ENCODE measurements at regions not wholly inside any gene's neighbourhood (a gene's known extent, or its start where the extent isn't known, plus 50 kb on each side); places are given as distances from the start of the nearest gene placed in this dataset.
"Not testable (repeated sequence)": the region's sequence is repeated elsewhere in the genome, so short reads cannot be mapped to it uniquely, and the experiment has no call there.

DNA sequence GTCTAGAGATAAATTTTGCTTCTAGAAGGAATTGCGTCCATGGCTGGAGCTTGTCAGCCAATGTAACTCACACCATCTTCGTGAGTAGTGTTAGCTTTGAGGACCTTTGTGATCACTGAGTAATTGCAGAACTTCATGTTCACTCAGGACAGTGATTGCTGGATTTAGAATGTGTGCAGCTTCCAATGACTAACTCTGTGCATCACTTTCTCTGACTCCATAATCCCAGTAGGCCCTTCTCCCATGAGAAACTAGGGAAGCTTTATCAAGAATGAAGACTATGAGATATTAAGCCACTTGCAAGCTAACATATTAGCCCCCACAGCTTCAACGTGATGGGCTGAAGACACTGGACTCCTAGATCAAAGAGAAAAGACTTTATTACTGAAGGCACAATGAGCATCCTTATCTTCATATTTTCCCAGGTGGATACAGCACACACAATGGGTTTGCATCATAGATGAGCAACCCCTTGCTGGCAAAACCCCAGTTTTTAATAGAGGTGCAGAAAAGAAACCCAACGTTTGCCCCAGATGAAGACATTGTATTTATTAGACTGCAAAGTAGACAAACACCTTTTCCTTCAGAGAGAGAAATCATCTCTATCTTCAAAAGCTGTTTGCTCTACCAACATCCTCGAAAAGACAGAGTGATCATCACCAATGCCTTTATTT, 561.0 kb downstream of the LTN1 start:
- DNase-seq (ENCODE audit: low read depth in 3 of 3, low spot score in 1 of 3), result no peak

DNA sequence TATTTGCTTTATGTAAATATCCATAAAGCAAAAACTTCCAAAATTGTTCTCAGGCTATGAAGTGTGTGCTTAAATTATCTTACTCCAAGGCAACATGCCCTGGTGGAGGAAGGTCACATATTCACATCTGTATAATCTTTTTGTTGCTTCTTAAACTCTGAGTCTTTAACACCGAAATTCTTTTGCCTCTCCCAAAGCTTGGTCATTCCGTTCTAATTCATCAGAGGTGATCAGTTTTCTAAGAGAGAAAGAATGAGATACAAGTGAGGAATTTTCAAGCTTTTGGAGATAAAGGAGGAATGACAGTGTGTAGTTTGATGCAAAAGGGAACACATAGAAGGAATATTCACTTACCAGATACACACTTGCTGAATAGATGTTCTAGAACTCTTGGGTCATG, 561.7 kb downstream of the LTN1 start:
- no peak for DNase-seq (ENCODE audit: low read depth in 3 of 3, low spot score in 1 of 3)

DNA sequence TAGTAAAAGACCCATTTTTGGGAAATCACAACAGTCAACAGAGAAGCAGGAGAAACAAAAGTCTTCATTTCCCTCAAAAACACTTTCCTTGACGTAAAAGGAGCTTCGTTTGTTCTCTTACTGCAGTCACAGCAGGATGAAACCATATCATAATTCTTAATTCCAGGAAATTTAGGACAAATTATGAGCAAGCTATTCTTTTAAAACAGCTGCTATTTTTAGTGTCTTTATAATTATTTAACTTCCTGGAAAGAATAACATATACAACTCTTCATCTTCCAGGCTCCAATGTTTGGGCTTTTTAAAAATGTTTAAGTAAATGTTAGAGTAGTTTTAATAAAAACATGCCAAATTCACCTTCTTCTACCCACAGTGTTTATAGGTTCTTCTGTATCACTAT, 563.5 kb downstream of the LTN1 start:
- DNase-seq (ENCODE audit: low read depth in 3 of 3, low spot score in 1 of 3), result no peak

DNA sequence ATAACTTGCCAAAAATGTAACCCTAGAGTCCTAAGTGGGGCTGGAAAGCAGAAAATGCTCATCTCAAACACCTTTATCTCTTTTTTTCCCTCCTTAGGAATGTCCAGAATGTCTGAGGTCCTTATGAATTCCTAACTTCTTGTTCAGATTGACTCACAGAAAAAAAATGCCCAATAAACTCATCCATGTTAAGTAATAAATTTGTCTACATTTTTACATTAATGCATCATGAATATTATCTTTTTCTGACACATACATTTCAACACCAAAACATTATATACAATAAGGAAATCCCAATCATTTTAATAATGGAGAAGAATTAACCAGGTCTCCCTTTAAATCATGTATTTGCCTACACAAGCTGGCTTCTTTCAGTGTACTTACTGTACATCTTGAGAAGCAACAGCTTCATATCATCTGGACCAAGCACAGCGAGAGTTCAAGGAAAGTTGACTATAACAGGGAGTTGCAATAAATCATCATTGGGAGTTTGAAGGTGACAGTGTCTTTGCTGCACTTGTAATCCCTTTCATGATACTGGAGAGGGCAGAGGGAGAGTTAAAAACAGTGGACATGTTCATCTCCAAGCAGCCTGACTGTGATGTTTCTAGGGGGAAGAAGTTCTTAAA, 565.2 kb downstream of the LTN1 start:
- DNase-seq (ENCODE audit: low read depth in 3 of 3, low spot score in 1 of 3), result no peak

DNA sequence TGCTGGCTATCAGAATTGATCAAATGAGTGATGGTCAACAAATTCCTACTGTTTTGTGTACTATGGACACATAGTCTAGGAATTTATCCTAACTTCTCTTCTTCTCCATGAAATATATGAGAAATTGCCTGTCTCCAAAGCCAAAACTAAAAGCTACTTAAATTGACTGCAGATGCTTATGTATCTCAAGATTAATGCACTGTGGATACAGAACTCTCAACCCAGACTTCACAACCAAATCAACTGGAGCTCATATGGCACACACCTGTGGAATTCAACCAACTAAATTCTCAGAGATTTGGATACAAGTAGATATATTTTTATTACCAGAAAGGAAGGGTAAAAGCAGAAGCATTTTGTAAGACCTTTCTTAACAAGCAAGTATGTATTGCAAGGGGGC, 566.1 kb downstream of the LTN1 start:
- DNase-seq (ENCODE audit: low read depth in 3 of 3, low spot score in 1 of 3), result no peak

DNA sequence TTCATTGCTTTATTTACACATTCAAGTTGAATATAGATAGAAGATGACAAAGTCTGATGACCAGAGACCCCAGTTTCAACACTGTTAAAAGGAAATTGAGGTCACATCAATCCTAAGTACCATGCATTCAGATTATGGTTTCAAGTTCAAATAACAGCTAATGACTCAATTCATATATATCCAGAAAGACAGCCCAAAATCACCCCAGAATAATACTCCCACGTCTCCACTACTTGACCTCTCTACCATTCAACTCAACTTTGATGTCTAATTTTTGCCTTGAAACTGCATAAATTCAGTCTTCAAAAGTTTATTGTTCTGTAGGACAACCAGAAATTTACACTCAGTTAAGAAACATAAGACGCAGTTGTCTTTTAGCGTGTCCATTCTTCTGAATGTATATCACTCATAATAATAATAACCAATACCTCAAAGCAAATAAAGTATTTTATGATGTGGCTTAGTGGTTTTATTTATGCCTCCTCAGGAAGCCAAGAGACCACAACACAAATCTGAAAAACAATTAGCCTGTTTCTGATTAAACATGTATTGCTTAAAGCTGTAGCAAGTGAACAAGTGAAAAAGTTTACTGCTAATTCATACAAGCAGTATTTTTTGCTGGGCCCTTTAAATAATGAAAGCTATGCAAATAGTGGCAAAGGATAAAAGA, 569.0 kb downstream of the LTN1 start:
- no peak for DNase-seq (ENCODE audit: low read depth in 3 of 3, low spot score in 1 of 3)

DNA sequence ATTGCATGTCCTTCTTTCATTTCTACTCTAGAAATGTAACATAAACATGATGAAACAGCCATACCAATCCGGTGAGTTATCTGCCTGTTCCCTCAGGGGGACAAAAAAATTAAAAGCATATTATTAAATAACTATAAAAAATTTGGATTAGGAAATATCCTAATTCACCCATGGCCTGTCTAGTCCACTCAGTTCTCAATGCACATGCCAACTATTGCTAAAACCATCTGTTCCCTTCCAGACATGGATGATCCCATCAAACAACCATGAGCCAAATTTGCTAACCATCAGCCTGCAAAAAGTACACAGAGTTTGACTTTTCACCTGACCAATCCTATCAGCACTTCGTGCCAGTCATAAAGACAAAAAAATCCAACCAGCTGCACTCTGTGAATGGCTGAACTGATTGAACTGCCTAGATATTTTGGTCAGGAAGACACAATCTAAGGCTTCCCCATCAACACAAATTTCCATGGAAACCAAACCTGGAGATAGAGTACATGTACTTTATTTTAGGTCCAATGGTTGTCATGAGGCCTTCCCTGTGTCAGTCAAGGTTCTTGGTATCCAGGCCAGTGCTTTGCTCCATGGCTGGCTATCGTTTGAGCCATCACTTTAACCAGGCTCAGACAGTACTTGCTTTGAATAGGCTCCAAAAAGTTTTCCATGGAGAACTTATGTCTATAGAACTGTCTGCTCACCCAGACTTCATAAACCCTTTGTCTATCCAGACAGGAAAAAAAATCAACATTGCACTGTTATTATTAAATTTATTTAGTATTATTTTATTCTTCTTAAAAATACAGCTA, 570.8 kb downstream of the LTN1 start:
- DNase-seq (ENCODE audit: low read depth in 3 of 3, low spot score in 1 of 3), result no peak

DNA sequence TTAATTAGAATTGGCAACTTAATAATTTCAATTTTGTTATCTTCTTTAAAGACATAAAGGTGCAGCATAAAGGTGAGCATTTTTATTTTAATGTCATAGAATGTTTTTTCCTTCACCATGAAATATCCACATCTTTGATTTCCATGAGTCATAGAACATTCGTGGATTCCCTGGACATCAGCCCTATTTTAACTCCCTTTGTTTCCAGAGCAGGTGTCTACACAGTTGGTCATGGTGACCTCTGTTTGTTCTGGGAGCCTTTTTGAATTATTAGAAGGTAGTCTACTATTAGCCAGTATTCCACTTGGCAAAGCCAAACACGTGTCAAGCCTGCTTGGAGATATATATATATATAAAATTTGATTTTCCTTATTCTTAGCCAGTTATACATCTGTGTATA, 572.9 kb downstream of the LTN1 start:
- DNase-seq (ENCODE audit: low read depth in 3 of 3, low spot score in 1 of 3), result no peak

DNA sequence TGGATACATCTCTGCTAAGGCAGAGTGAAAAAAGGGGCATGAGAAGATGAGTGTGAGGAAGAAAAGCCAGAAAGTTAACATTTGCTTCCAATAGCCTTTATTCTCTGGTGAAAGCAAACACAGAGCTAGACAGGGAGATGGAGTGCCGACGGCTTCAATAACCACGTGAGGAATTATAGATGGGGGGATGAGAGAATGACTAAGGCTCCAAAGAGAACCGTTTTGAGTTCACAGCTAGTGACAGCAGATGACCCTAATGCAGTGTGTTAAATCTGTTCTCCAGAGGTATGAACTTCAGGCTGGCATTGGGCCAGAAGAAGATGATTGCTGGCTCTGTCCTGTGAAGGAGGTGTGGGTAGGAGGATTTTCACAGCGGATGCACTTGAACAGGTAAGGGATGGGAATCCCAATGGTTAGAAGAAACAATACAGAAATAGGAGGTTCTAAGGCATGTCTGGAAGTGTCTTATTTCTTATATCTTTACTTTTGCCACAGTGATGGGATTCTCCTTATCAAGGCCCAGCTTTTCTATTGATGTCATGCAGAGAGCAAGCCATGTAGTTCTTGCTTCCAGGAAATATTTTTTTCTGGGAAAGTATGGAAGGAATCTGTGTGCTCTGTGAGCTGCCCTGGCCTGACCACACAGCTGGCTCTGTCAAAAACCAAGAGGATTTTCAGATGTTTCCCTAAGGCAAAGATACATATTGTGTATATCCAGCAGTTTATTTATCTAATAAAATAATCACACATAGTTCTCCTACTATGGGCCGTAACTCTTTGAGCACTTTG, 573.8 kb downstream of the LTN1 start:
- no peak for DNase-seq (ENCODE audit: low read depth in 3 of 3, low spot score in 1 of 3)

DNA sequence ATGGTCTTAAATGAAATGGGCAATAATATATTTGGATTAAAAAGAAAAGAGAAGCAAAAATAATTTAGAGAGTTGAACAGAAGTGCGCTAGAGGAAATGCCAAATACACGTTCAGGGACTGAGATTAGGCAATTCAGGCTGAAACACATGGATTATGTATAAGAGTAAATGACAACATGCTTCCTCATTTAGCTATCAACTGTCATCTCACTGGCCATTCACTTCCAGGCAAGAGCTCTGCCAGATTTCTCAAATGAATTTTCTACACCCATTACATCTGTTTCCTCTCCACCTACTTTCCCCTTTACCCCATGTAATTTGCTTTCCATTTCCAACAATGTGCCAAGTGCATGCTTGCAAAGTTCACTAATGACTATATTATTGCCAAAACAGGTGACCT, 582.4 kb downstream of the LTN1 start:
- no peak for DNase-seq (ENCODE audit: low read depth in 3 of 3, low spot score in 1 of 3)

DNA sequence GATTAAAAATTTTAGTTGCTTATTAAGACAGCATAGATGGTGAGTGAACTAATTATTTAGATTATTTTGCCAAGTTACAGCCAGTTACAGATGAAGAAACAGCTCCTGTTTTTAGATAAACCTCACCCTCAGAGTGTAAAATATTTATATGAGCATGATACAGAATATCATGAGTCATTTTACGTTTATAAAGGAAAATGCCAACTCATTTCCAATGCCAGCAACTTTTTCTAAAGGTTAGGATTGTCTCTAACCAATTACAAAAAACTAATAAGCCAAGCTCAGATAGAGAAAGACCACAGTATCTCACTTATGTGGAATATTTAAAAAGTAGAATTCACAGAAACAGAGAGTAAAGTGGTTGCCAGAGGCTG, 590.1 kb downstream of the LTN1 start:
- DNase-seq (ENCODE audit: low read depth in 3 of 3, low spot score in 1 of 3), result no peak

DNA sequence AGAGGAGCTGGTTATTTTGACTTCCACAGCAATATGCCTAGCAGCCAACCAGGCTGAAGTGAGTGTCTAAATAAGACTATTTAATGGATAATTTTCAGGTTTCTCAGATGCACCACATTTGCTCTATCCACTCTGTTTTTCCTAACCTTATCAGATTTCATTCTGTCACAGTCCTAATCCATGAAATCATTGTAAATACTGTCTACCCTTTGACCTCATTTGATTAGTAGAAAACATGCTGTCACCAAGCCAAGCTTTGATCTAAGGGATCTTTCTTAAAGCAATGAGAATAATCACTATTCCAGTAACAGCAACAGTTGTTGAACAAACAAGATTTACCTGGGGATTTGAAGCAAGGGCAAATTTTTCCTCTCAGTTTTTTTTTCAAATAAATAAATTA, 595.6 kb downstream of the LTN1 start:
- no peak for DNase-seq (ENCODE audit: low read depth in 3 of 3, low spot score in 1 of 3)

DNA sequence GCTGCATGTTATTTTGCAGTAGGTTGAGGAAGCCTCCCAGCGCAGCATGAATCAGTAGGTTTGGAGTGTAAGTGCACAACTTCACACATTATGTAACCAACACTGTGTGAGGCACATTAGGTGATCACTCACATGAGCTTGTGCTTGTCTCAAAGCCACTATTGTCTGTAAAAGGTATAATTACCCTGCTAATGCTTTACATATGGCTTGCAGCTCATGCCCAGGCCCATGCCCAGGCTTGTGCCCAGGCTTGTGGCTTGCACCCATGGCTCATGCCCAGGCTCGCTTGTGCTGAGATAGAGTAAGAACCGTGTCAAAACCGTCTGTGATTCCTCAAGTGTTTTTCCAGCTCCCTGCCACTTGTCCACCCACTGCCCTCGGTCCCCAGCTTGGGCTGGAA, 596.3 kb downstream of the LTN1 start:
- DNase-seq (ENCODE audit: low read depth in 3 of 3, low spot score in 1 of 3), result no peak

DNA sequence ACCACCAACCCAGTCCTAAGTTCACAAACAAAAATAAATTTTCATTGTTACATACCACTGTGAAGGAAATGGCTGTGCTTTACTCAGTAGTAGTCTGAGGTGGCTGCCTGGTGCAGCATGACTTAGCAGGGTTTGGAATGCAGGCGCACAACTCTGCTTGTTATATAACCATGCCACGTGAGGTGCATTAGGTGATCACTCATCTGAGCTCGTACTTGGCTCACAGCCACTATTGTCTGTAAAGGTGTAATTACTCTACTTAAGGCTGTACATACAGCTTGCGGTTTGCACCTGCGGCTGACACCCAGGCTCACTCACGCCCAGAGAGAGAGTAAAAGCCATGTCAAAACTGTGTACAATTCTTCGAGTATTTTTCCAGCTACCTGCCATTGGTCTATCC, 599.4 kb downstream of the LTN1 start:
- no peak for DNase-seq (ENCODE audit: low read depth in 3 of 3, low spot score in 1 of 3)

DNA sequence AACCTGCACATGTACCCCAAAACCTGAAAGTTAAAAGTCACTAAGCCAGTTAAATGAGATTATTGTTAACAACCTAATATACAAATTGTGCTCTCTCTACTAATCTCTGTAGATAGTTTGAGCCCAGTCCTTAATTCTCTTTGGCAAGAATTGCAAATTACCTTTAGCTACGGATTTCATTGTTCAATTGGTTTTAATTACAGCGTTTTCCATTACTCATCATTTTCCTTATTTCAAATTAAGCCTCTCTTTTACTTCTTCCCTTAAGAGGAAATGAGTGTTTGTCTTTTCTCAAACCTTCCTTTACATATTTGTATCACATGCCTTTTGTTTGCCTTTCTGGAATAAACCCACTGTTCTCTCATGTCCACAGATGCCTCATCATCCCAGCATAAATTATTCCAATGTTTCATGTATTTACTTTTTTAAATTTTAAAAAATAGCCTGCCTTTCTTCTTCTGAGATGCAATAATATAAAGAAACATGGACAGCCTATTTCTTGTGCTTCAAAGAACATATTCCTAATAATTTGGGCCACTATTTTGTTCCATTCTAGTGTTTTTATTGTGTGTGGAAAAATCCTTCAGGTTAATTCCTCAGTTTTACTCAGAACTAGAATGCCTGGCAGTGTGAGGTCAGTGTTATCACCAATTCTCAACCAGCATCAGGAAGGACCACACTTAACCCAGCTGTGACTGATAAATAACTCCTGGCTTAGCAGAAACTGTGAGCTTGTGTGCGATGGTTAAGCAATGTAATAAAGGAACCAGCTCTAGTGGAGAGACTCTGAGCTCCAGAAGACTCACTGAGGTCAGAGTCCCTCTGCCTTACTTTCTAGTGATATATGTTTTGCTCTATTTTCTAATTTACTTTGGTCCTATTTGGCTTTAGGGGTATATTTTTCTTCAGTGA, 600.5 kb downstream of the LTN1 start:
- DNase-seq (ENCODE audit: low read depth in 3 of 3, low spot score in 1 of 3), result no peak

DNA sequence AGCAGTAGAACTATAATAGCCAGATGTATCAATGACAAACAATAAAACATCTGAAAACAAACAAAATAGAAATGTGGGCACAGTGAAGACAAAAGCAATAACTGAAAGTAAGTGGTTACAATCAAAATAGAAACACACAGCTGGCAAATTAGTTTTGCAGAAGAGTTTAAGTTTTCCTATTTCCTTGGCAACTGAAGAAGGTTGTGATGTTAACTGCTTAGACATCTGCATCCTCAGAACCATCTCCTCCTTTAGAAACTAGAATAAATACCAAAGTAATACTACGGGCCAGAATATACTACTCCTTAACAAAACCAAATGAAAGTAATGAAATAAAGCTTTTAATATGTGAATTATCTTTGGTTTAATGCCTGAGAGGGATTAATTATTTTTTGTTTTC, 605.5 kb downstream of the LTN1 start:
- DNase-seq (ENCODE audit: low read depth in 3 of 3, low spot score in 1 of 3), result no peak

DNA sequence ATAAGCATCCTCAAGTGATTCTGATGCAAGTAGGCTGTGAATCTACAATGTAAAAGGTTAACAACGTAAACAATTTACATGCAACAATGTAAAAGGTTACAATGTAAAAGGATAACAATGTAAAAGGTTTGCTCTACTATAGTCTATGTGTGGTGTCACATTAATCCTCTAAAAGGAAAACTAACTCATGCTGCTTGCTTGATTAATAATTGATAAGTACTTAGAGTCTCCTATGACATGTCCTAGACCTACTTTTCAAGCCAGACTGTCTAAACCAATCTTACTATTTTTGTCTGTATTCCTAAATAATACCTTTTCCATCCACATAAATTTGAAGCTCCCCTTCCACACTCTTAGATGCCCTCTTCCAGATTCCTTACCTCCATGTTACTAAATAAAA, 606.8 kb downstream of the LTN1 start:
- DNase-seq (ENCODE audit: low read depth in 3 of 3, low spot score in 1 of 3), result no peak

DNA sequence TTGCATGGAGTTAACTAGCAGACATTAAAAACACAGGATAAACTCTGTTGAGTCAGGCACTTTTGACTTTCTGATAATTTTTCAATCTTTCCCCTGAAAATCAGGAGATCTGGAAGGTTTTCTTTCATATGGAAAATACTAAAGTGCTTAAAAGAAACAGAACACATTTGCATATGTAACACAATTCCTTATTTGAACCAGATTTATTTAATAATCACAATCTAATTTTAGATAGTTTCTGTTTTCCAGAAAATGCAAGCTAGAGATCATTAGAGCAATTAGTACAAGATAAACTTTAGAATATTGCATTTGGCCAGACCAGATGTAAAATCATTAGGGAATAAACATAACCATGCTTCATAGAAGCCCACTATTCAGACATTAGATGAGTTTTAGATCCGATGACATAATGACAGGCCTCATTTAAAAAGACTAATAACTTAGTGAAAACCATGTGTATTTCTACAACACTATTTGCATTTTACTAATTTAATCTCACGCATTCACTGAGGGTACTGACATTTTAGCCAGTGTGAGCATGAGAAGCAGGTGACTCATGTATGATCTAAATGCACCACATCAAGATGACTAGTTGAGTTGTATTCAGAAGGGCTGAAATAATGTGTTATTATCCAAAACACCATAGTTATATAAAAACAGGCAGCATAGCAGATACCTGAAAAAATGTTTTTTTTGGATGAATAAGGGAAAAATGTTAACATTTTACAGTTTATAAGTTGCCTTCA, 611.5 kb downstream of the LTN1 start:
- not testable (repeated sequence) for DNase-seq (ENCODE audit: low read depth in 3 of 3, low spot score in 1 of 3)

DNA sequence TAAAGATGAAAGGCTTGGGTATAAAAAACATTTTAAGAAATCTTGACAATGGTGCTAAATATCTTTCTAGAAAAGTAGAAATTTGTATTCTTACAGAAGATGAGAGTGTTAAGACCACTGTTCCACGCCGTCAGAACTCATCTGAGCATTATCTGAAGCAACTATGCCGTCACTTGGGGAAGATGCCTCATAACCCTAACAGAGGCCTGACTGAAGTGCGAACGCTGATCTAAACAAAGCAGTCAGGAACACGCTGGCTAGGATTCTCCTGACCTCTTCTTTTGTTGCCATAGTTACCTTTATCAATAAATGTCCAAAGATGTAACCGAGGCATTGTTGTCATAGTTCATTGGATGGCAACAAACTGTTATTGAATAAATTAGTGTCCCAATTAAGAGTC, 612.4 kb downstream of the LTN1 start:
- DNase-seq (ENCODE audit: low read depth in 3 of 3, low spot score in 1 of 3), result no peak

All from stimulated activated CD4-positive, alpha-beta T cell treated with anti-CD3 and anti-CD28 coated beads, TNF-alpha, amount 100 ng/mL, for 1 hour (primary cell).